NCI-H82 treated with DMSO at 0.1 percent for 48 hours (cell line): ENCODE measurements at regions not wholly inside any gene's neighbourhood (a gene's known extent, or its start where the extent isn't known, plus 50 kb on each side); places are given as distances from the start of the nearest gene placed in this dataset.

ENCODE experiments used
- DNase-seq: peaks from one replicate; lab custom pipeline; 2025; ENCODE audit not compliant: unreplicated experiment; lab: John Stamatoyannopoulos, UW

- no peak for DNase-seq
Measured at GRCh38 chr4:4694827-4695226, 153.0 kb upstream of the STX18 start.

- DNase-seq, result no peak
Measured at GRCh38 chr4:4694296-4694772, 152.5 kb upstream of the STX18 start.

- no peak for DNase-seq
Measured at GRCh38 chr4:4693755-4694295, 152.0 kb upstream of the STX18 start.

GRCh38 chr4:4693258-4693657 lies 151.4 kb upstream of the STX18 start:
- DNase-seq, result no peak

- no peak for DNase-seq
Measured at GRCh38 chr4:4690854-4691253, 149.0 kb upstream of the STX18 start.

GRCh38 chr4:4689694-4690440 lies 148.0 kb upstream of the STX18 start:
- no peak for DNase-seq

- DNase-seq, result no peak
Measured at GRCh38 chr4:4687935-4688727, 146.3 kb upstream of the STX18 start.

- DNase-seq, result no peak
Measured at GRCh38 chr4:4687100-4687499, 145.3 kb upstream of the STX18 start.

- no peak for DNase-seq
Measured at GRCh38 chr4:4685810-4686795, 144.3 kb upstream of the STX18 start.

- DNase-seq, result no peak
Measured at GRCh38 chr4:4681653-4682052, 139.8 kb upstream of the STX18 start.

- DNase-seq, result no peak
Measured at GRCh38 chr4:4680758-4681157, 138.9 kb upstream of the STX18 start.

- no peak for DNase-seq
Measured at GRCh38 chr4:4680243-4680642, 138.4 kb upstream of the STX18 start.

GRCh38 chr4:4677556-4678522 lies 136.0 kb upstream of the STX18 start:
- no peak for DNase-seq

- no peak for DNase-seq
Measured at GRCh38 chr4:4675641-4676040, 133.8 kb upstream of the STX18 start.

GRCh38 chr4:4675051-4675581 lies 133.3 kb upstream of the STX18 start:
- no peak for DNase-seq

- DNase-seq, result peak; percentile 32
Measured at GRCh38 chr4:4673070-4673469, 131.2 kb upstream of the STX18 start.

- DNase-seq, result no peak
Measured at GRCh38 chr4:4672402-4672801, 130.6 kb upstream of the STX18 start.

- DNase-seq, result no peak
Measured at GRCh38 chr4:4671774-4672349, 130.0 kb upstream of the STX18 start.

GRCh38 chr4:4670869-4671268 lies 129.0 kb upstream of the STX18 start:
- no peak for DNase-seq
